Activated CD8-positive, alpha-beta memory T cell treated with anti-CD3 and anti-CD28 coated beads, Interleukin-2, amount 50 U/mL, for 48 hours (primary cell): ENCODE measurements at regions not wholly inside any gene's neighbourhood (a gene's known extent, or its start where the extent isn't known, plus 50 kb on each side); places are given as distances from the start of the nearest gene placed in this dataset.

Experiments
- DNase-seq: peaks from one replicate; pipeline ENCODE4 v3.0.0-alpha.2; 2020

- DNase-seq: no peak
Measured at GRCh38 chr19:31223740-31224534, 125.3 kb downstream of the TSHZ3 start.

- no peak for DNase-seq
Measured at GRCh38 chr19:31220540-31220939, 128.7 kb downstream of the TSHZ3 start.

GRCh38 chr19:31214997-31215396 lies 134.2 kb downstream of the TSHZ3 start:
- DNase-seq: no peak

GRCh38 chr19:31214086-31214485 lies 135.2 kb downstream of the TSHZ3 start:
- peak; percentile 87 for DNase-seq

GRCh38 chr19:31211088-31211487 lies 138.1 kb downstream of the TSHZ3 start:
- DNase-seq: no peak

- no peak for DNase-seq
Measured at GRCh38 chr19:31205887-31206518, 143.2 kb downstream of the TSHZ3 start.

- DNase-seq: no peak
Measured at GRCh38 chr19:31204115-31204514, 145.1 kb downstream of the TSHZ3 start.

GRCh38 chr19:31185261-31185660 lies 164.0 kb downstream of the TSHZ3 start:
- no peak for DNase-seq

GRCh38 chr19:31181535-31181934 lies 167.7 kb downstream of the TSHZ3 start:
- no peak for DNase-seq

GRCh38 chr19:31180907-31181306 lies 168.3 kb downstream of the TSHZ3 start:
- DNase-seq: no peak

- DNase-seq: no peak
Measured at GRCh38 chr19:31179471-31179852, 169.8 kb downstream of the TSHZ3 start.

- no peak for DNase-seq
Measured at GRCh38 chr19:31178833-31179470, 170.3 kb downstream of the TSHZ3 start.

GRCh38 chr19:31177246-31177645 lies 172.0 kb downstream of the TSHZ3 start:
- DNase-seq: no peak

GRCh38 chr19:31175564-31176348 lies 173.5 kb downstream of the TSHZ3 start:
- DNase-seq: no peak

- DNase-seq: no peak
Measured at GRCh38 chr19:31174948-31175347, 174.3 kb downstream of the TSHZ3 start.

GRCh38 chr19:31173991-31174390 lies 175.2 kb downstream of the TSHZ3 start:
- no peak for DNase-seq

GRCh38 chr19:31171936-31172335 lies 177.3 kb downstream of the TSHZ3 start:
- no peak for DNase-seq

GRCh38 chr19:31170046-31170445 lies 179.2 kb downstream of the TSHZ3 start:
- DNase-seq: no peak

GRCh38 chr19:31168106-31168625 lies 181.1 kb downstream of the TSHZ3 start:
- DNase-seq: no peak

GRCh38 chr19:31167690-31168089 lies 181.5 kb downstream of the TSHZ3 start:
- no peak for DNase-seq

- no peak for DNase-seq
Measured at GRCh38 chr19:31166206-31166605, 183.0 kb downstream of the TSHZ3 start.

GRCh38 chr19:31164791-31165251 lies 184.4 kb downstream of the TSHZ3 start:
- DNase-seq: no peak
